ENCODE measurements at regions not wholly inside any gene's neighbourhood (a gene's known extent, or its start where the extent isn't known, plus 50 kb on each side); places are given as distances from the start of the nearest gene placed in this dataset.

GRCh38 chr5:8062521-8062920 lies 193.6 kb downstream of the MTRR start:
- no peak for TF ChIP-seq TAF1 (IDR thresholded peaks at IDR 0.05; ENCODE audit: borderline replicate concordance, insufficient read depth, low read length)
- TF ChIP-seq REST (IDR thresholded peaks at IDR 0.05; ENCODE audit: insufficient read depth in 1 of 2, low read depth in 2 of 2, low read length in 2 of 2), result no peak
- TF ChIP-seq POLR2AphosphoS5 (IDR thresholded peaks at IDR 0.05; ENCODE audit: low read depth, low read length), result no peak
- TF ChIP-seq SIN3A (IDR thresholded peaks at IDR 0.05; ENCODE audit: borderline replicate concordance, insufficient read depth, low read length), result no peak
- TF ChIP-seq FOXP2 (optimal IDR thresholded peaks at IDR 0.05; ENCODE audit: borderline replicate concordance, extremely low read depth, extremely low read length, insufficient read depth), result no peak

All from PFSK-1 (cell line).